HG03060 (cell line): ENCODE measurements at regions not wholly inside any gene's neighbourhood (a gene's known extent, or its start where the extent isn't known, plus 50 kb on each side); places are given as distances from the start of the nearest gene placed in this dataset.

Experiments
- ATAC-seq: cut with Tn5 transposase; IDR thresholded peaks from one replicate; pipeline ENCODE4 v1.9.1; 2021; ENCODE audit warnings: low read depth, moderate number of reproducible peaks; ENCODE audit not compliant: unreplicated experiment

DNA sequence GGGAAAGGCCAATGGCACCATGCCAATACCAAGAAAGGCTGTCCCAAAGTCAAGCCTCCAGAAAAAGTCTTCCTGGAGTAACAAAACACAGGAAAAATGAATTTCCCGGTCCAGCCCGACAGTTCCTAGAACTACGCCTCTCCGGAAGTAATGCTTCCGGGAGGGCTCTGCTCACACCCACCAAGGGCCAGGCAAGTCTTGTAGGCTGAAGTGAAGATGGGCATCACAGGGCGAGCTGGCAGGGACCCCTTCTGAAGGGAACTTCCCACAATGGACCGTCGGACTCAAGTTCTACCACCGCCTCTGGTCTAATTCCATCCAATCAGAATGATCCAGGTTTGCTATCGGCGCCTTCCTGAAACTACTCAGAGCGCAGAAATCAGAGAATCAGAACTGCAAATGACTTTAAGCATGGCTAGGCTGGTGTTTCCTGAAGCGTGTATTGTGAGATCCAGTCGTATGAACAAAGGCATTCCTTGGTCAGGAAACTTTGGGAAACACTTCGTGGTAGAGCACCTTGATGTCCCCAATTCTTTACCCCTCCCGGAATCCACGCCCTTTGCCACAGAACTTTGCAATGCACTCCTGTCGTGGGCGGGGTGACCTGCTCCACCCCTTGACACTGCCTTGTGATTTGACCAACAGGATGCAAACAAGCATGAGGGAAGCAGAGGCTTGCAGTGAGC, 127.8 kb downstream of the BCOR start:
- ATAC-seq: no peak

DNA sequence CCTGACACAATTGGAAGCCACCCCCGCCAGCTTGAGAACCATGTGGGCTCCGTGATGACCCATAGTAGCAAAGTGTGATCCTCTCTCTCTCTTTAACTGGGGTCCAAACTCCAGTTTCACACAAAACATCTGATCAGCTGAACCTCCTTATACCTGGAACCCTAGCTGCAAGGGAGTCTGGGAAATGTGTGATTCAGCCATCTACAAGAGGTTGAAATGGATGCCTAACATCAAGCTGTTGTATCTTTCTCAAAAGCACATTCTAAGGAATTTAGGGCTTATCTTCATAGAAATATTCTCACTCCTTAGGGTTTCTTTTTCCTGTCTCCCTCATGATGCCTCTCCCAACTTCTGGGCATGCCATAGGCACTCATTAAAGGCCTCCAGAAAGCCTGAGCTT, 126.0 kb downstream of the BCOR start:
- no peak for ATAC-seq

DNA sequence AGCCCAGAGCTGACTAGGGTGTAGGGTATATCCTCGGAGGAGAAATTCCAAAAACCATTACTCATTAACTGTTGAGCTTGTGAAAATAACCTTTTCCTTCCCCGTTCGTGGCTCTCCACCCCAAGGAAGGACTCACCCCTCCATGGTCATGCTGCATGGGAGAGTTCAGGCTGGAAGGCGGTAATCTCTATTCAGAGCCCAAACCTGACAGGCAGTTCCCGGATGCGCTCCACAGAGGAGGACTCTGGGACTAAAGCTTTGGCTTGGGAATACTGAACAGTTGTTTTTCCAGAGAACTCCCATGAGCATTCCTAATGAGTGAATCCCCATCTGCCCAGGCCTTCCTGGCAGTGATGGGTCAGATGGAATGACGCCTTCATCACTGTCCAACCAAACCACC, 125.4 kb downstream of the BCOR start:
- ATAC-seq: no peak

DNA sequence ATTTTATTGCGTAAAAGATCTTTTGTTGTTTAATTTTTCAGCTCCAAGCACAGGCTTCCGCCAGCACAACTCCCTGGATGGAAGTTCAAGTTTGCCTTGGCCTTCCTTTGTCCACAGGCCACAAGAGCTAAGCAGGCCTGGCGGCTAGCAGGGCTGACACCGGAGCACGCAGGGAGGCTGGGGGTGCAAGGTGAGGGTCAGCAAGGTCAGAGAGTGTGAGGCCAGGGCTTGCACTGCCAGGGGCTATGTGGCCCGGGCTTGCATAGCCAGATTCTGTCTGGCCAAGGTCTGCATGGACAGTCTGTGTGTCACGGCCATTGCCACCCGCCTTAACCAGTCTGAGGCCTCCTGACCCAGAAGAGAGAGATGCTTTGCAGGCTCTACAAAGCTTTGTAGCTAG, 123.9 kb downstream of the BCOR start:
- no peak for ATAC-seq

DNA sequence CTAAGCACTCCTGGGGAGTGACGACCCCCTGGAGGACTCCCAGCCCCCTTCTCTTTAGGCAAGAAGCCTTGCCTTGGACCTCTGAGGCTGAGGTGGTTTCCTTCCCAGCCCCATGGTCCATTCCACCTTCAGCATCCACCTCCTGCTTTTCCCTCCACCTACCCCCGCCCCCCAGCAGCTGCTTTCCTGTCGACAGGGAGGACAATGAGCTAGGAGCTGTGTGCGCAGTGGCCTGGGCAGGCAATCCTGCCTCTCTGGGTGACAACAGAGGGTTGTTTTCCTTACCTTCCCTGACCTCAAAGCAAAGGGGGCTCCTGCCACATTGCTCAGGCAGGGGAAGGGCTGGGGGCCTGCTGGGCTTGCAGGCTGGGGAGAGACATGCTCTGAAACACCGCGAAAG, 123.5 kb downstream of the BCOR start:
- ATAC-seq: no peak

DNA sequence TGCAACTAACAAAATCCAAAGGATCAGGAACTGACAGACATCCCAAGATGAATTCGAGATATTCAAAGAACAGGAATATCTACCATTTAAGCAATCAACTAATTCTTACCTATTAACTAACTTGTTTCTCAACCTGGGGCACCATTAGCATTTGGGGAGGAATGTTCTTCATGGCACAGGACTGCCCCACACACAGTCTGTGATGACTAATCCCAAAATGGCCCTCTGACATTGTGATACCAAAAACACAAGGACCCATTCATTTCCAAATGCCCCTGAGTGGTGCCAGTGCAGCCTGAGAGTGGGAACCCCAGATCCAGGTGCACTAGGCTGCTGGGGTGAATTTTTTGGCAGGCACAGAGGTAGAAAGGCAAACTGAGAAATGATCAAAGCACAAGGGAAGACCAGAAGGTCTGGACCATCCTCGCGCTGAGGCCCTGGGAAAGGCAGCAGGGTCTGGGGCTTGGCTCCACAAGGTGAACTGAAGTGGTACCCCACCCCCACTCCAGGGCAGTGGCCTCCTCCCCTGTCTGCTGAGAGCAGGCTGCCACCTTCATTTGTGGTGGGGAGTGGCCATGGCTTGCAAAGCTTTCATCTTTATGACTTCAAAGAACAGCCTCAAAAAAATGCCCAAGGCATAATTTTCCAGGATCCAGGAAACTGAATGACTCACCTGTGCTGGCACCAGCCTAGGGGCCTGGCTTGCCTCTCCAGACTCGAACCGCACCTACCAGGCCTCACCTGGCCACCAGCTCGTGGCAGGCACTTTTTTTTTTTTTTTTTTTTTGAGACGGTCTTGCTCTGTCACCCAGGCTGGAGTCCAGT, 122.4 kb downstream of the BCOR start:
- no peak for ATAC-seq

DNA sequence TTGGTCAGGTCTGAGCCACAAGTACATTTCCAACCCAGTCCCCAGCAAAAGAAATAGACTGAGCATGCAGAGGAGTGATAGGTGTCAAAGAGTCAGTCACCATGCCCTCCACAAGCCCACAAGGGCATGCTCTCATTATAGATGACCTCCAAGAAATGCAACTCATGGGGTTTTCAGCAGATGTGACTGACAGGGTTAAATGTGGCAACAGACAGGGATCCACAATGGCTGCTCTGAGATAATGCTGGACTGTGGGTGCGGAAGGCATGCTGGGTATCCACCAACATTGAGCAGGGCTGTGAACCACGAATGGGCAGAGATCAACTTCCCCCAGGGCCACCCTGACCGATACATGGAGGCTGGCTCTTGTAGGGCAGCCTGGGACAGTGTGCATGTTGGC, 115.8 kb downstream of the BCOR start:
- no peak for ATAC-seq

DNA sequence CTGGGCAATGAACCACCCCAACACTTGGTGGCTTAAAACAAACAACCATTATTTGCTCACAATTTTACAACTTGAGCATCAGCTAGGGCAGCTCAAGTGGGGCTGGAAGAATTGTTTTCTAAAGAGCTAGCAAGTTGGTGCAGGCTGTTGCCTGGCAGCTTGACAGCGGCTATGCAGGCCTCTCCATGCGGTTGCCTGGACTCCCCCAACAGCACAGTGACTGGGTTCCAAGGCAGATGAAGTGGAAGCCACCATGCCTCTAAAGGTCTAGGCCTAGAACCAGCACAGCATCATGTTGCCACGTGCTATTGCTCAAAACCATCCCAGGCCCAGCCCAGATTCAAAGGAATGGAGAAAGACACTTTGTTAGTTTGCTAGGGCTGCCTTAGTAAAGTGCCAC, 114.8 kb downstream of the BCOR start:
- ATAC-seq: no peak

DNA sequence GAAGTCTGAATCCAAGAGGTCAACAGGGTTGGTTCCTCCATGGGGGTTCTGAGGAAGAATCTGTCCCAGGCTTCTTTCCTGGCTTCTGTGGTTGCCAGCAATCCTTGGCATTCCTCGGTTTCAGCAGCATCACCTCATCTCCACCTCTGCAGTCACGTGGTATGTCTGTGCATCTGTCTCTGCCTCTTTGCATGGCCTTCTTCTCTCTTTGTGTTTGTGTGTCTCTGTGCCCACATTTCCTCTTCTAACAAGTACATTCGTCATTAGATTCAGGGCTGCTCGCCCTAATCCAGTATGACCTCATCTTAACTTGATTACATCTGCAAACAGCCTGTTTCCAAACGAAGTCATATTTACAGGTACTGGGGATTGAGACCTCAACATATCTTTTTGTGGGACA, 114.0 kb downstream of the BCOR start:
- ATAC-seq: no peak

DNA sequence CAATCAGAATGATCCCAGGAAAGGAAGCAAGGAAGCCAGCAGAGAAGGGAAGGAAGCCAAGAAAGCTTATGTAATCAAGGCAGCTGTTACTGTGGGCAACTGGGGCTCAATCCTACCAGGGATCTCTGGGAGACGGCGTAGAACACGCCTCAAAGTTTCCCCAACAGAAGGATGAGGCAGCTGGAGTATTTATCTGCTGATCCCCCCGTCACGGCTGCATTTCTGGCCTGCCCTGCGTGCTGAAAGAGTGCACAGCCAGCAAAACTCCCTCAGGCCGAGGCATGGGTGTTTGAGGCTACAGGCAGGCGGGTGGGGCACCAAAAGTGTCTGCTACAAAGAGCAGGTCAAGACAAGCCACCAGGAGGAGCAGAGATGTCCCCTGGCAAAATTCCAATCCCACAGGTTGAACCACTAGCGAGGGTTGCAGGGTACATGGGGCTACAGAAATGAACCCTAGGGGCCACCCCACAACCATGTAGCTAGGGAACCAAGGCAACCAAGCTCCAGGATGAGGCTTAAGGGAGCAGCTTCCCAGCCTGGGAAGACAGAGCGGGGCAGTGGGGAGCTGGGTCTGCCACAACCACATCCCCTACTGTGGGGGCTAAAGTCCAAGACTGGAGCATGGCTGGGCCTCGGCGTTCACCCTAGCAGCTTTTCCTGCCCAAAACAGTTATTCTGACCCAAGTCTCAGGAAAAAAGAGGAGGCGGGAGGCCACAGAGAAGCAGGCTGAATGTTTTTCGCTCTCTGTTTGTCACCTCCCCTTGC, 113.4 kb downstream of the BCOR start:
- ATAC-seq: no peak

DNA sequence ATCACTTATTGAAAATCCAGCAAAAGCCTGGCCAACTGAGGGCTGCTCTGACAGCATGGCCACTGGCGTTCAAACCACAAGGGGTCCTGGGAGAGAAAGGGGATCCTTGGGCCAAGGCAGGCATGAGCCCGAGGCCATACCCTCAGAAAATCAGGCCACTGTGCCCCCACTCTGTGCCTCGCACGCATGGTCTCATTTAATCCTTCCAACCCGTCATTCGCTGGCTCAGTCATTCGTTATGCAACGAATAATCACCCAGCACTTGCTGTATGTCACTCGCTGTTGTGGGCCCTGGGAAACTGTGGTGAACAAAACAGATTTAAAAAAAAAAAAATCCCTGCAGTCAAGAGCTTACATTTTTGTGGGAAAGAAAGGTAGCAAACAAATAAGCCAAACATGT, 112.7 kb downstream of the BCOR start:
- ATAC-seq: no peak

DNA sequence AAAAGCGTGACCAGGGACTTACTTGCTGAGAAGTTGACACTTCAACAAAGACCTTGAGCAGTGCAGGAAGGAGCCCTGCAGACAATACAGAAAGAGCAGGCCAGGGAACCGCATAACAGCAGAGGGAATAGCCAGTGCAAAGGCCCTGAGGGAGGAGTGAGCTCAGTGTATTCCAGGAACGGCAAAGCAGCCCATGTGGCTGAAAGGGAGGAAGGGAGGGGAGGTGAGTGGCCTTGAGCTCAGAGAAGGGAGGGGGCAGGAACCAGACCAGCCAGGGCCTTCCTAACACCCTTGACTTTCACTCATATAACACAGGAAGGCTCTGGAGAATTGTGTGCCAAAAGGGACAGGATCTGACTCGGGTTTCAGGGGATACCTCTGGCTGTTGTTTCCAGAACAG, 112.2 kb downstream of the BCOR start:
- ATAC-seq: no peak

DNA sequence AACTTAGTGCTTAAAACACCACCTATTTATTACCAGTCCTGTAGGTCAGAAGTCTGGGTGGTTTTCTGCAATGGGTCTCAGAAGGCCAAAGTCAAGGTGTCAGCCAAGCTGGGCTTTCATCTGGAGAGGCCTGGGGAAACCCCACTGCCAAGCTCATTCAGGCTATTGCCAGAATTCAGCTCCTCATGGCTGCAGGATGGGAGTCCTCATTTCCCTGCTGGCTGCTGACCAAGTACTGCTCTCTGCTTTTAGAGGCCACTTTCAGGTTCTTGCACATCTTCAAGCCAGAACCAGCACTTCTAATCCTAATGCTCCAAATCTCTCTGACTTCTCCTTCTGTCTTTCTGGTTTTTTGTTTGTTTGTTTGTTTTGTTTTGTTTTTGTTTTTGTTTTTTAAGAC, 109.3 kb downstream of the BCOR start:
- ATAC-seq: no peak

DNA sequence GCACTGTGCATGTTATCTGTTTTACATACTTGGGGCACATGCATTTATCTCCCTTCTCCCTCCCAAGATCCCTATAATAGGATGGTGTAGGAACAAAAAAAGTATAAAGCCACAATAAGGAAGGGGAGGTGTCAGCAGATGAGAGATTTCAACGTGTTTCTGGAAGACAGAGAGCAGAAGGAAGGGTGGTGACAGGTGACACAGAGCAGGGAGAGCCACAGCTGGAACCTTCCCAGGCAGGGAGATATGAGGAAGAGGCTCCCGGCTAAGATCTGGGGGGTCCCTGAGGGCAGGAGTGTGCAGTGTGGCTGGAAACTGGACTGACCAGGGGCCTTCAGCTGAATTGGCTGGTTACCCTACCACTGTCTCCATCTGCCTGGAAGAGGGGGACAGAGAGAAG, 107.4 kb downstream of the BCOR start:
- ATAC-seq: no peak

DNA sequence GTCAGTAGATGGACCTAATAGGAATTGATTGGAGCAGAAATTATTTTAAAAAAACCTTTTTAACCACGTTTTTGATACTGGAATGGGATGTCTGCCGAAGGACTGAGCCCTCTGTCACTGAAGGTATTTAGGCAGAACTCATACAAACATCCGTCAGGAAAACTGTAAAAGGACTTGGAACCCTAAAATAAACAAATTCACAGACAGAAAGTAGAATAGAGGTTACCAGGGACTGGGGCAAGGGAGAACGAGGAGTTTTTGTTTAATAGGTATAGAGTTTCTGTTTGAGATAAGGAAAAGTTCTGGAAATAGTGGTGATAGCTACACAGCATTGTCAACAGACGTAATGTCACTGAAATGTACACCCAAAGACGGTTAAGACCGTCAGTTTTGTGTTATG, 105.5 kb downstream of the BCOR start:
- ATAC-seq: no peak

DNA sequence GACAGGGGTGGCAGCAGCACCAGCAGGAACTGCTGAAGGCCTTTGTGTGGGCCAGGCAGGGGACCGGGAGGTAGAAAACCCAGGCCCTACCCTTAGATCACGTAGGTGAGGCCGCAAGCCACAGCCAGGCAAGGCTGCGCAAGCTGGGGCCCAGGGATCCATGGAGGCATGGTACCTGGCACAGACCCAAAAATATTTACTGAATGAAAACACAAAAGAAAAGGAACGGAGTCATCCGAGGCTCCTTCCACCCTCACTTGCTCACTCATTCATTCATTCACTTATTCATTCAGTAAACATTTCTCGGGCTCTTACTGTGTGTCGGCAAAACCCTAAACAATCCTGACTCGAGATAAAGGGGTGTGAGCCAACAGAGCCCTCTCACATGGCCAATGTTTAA, 102.3 kb downstream of the BCOR start:
- no peak for ATAC-seq

DNA sequence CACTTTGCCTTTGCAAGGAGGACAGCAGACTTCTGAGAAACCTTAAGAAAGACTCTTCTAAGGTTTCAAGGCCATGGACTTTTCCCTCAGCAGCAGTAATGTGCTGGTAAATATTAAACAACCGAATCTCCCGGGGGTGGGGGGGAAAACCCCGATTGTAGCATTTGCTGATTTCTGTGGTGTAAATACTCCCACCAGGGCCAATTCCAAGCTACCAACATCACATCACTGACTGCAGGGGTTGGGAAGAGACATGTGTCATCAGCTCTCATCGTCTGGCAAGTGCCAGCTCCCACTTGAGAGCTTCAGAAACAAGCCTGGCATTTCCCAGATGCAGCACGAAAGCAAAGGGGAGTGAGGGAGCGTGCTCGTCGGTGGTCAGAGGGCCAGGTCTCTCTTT, 101.2 kb downstream of the BCOR start:
- ATAC-seq: no peak

DNA sequence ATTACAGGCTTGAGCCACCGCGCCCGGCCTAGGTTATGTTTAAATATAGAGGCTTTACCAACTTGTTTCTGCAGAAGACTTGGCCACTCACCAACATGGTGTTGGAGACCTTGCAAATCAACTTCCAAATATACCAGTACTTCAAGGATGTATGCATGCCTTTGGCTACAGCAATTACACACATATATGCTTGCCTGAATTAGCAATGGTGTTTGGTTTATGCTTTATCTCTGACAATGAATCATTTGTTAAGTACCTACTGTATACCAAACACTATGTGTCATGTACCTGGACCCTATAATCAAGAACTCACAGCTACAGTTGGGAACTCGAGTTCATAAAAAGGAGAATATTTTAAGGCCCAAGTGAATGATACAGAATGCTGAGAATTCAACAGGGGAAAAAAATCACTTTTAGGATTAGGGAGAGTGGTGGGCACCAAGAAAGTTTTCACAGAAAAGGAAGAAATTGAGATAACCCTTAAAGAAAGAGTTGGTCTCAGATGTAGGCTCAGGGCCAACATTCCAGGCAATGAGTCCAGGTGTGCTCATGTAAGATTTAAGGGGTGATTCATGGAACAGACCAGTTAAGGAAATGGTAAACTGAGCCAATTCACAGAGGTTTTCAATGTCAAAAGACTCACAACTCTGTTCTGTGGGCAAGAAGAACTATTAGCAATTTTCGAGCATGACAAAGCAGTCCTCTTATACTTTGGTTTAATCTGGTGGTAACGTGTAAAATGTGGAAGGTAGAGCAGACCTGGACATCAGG, 98.9 kb downstream of the BCOR start:
- no peak for ATAC-seq
